ENCODE measurements at regions not wholly inside any gene's neighbourhood (a gene's known extent, or its start where the extent isn't known, plus 50 kb on each side); places are given as distances from the start of the nearest gene placed in this dataset.

DNA sequence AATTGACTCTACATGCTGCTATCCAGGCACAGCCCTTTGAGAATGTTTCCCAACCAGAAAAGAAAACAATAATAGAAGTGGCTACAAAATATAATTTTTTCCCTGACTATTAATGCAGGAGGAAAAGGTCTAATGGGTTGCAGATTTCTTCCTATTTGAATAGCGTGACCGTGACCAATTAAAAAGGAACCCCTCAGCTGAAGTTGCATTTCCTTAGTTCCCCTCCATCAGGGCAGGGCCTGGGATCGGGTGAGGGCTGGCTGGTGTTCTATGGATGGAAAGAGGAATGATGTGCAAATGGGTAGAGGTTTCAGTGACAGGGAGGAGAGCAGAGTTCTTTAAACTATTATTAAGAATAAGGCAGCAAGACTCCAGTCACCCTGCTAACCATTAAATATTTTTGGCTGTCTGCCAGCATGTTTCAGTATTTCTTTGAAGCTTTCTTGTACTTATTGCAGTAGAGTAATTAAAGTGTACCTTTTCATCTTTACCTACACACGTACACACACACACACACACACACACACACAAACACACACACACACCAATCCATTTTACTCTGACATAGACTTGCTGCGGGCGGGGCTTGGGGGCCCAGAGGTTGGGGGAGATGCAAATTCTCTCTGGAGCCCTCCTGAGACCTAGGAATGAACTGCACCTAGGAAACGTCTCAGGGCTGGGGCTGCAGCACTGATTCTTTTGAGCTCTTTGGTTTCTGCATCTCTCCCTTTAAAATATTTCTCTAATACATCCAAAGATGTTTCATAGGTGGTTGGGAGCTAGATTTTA is 154.8 kb upstream of the SLC35B3 start:
- DNase-seq, result no peak

DNA sequence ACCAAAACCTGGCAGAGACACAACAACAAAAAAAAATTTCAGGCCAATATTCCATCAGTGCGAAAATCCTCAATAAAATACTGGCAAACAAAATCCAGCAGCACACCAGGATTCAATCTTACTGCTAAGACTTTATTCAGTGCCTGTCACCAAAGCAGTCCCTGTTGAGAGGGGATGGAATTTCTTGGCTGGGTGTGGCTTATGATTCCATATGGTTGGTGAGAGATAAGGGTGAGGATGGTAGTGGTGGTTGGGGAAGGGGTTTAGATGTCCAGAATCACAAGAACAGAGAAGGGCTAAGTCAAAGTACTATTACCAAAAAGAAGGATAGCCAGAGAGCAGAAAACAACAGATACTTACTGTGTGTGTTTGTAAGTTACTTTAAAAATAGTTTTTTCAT is 152.8 kb upstream of the SLC35B3 start:
- no peak for DNase-seq

DNA sequence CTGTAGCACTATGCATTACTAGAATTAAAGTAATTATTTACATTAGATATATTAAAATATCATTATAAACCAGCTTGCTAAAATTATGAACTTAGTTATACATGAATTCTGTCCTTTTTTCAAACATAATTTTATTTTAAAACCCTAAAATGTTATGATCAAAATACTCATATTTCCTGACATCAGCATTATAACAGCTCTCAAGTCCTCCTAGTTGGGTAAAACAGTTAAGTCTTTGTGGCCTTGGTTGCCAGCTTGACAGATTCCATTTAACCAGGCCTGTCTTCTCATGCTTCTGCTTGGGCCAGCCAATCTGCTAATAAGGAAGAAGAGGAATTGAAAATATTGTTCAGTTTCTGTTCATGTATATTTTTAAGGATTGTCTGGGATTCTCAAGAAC is 147.9 kb upstream of the SLC35B3 start:
- DNase-seq, result no peak

DNA sequence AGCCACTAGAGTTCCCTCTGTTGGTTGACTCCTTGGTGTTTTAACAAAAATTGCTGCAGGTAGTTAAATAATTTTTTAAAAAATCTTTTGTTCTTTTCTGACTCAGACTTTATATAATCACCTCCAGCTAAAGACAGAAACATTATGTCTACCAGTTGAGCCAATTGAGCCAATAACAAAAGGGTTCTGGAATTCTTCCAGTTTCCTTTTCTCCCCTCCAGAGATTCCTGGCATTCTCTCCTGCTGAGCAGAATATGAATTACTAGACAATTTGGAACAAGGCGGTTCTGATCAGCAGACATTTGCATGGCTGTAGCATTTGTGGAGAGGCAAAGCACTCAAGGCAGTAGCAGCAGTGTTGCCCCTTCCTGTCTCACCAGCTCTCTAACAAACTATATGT is 144.0 kb upstream of the SLC35B3 start:
- DNase-seq, result no peak

DNA sequence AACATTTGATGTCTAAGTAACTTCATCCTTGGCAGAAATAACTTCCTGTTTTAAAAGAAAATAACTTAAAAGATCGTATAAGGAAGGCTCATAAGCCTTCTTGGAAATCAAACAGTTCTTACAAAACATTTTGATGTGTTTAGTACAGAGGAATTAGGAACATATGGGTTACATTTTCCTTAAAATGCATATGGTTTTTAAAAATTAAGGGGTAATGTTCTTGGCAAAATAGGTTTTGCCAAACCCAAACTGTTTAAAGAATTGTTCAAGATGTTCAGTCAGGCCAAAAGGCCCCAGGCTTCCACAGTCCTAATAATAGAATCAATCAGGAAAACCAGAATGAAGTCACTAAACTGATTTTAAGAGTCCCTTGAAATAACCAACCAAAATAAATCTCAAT is 142.7 kb upstream of the SLC35B3 start:
- DNase-seq, result no peak

DNA sequence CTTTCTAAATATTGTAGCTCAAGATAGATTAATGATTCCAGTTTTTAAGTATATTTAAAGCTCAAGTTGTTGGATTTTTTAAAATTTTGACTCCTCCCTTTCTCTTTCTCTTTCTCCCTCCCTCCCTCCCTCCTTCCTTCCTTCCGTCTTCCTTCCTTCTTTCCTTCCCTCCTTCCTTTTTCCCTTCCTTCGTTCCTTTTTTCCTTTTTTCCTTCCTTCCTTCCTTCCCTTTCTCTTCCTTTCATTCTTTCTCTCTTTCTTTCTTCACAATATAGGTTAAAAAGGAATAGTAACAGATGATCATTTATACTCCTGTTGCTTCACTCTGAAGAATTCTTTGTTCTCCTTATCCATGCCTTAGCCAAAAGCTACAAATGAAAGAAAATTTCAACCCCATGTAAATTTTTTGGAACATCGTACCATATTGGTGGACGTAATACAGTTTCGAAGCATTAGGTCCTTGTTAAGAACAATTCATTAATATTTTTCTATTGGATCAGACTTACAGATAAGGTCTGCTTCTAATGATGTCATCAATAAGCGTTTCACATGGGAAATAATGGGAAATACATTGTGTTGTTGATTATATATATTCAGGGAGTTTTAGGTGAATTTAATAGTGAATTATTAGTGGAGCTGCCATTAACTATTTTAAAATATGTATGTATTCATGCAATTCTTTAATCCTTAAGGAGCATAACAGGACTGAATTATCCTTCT is 139.6 kb upstream of the SLC35B3 start:
- DNase-seq, result no peak

DNA sequence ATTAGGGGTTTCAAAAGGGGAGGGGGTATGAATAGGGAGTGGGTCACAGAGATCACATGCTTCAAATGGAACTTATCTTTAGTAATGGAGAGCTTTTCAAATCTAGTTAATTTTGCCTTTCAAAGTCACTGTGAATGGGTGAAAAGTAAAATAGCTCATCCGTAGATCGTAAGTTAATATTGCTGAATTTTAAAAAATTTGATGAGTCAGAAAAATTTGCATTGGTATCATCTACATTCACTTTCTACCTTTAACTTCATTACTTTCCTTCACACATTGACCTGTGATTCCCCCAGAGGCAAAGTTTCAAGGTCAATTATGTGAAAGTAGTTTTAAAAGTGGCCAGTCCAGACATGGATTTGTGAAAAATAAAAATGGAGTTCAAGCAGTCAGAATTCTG is 139.0 kb upstream of the SLC35B3 start:
- DNase-seq, result no peak

DNA sequence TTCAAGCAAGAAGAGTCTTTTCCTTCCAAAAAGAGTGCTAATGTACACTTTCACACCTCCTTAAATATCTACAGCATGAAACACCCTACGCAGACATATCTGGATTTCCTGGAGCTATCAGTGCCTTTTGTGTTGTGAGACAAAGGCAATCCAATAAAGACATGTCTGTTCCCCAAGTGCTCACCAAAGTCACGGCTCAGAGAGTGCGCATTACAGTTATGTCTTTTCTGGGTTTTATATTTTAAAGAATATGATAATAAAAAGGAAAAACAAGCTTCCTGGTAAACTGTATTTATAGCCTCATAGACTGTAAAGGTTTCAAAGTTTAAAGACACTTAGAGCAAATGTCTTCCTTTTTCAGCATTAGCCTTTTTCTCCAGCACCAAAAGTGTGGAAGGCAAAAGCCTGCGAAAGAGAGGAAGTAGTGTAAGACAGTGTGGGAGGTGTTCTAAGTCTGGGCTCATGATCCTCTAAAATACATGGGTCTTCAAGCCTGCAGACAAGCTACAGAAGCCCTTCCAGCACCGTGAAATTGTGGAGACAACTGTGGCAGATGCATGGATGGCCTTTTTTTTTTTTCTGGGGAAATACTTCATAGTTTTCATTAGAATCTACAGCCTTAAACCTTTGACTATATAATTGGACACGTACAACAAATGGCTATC is 135.0 kb upstream of the SLC35B3 start:
- DNase-seq, result no peak

DNA sequence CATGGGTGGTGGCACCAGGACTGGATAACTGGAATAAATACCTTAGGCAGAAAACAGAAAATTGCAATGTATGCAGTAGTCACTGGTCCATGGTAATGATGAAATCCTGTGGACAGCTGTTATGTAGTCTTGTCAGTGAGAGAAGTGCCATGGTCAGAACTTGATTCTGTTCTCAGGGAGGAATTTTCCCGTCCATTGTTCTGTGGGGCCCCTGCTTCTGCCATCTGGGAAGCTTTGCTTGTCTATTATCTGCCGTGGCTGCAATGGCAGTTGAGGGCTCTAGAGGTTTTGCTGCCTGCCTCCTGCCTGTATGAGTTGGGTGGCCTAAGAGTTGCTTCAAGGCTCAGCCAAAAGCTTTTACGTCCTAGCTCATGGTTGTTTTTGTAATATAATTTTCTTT is 126.8 kb upstream of the SLC35B3 start:
- no peak for DNase-seq

DNA sequence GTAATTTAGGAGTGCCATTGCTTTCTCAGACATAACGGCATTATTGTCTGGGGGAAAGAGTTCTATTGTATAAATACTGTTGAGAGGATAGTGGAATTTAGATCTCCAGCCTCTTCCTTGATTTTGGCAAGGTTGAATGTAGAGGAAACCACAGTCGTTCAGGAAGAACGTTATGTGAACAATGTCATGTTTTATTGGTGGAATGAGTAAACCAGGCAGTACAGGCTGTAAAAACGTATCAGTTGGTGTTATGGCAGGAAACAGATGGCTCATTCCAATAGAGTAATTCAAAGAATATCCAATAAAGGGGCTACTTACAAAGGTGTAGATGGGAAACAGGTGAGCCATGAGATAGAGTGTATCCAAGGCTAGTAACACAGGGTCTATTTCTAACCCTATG is 123.6 kb upstream of the SLC35B3 start:
- DNase-seq, result no peak

DNA sequence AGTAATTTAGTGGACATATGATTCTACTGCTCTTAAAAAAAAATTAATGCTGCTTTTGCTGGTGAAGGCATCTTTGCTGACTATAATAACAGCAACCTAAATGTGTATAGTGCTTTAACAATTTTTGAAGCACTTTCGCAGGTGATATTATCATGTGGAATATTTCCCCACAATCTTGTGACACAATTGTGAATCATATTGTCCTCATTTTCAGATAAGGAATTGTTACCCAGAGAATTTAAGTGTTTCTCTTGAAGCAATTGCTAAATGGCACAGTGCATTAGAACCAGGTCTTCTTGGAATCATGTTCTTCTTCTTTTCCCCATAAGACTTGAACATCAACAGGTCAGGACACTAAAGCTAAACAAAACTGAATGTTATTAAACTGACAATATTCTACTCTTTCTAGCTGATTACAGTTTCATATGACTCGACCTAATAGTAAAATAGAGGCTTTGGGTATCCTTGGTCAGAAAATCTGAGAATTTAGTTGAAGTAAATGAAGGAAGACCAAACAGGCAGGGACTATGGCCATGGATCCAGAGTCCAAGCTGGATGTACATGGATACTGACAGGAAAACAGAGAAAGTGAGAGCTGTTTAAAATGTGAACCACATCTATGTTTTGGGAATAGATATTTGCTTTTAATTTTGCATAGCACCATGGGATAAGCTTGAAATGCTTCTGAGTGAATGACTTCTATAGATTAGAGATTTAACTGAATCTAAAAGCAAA is 121.8 kb upstream of the SLC35B3 start:
- DNase-seq, result no peak

DNA sequence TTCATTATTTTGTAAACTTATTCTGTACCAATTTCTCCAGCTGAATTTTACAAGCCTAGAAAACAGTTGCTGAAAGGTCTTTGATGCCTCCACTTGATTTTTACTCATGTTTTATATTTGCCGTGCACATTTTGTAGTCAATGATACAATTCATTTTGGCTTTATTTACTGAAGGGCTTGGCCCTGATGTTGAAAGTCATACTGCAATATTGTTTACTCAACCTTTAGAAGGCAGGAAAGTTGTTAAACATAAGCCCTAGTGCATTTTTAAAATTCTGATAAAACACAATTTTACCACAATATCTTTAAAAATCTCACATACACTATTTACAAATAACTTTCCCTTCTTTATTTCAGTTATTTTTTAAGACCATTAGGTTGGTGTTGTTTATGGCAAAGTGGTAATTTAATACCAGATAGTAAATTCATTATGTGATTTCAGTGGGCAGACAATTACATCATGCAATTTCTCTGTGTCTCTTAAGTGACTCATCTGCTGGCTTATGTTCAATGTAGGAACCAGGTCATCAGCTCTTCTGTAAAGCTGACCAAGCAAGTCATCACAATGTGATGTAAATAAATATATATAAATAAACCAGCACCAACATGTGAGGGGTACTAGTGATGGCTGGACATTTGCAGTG is 121.1 kb upstream of the SLC35B3 start:
- DNase-seq, result no peak

DNA sequence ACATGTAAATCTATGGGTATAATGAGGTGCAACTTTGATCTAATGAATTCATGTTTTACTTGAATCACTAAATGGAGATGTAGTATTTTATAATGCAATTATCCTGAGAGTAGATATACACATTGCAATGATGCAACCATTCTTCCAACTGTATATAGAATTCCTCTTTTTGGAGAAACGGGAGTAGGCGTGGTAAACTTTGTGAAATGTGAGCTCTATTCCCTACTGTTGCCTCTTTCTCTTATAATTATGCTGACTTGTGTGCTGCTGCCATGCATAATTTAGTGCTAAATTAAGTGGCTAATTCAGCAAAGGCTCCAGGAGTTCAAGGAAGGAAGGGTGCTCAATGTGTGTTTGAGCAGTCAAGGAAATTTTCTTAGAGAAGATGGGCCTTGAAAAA is 116.6 kb upstream of the SLC35B3 start:
- DNase-seq, result no peak

DNA sequence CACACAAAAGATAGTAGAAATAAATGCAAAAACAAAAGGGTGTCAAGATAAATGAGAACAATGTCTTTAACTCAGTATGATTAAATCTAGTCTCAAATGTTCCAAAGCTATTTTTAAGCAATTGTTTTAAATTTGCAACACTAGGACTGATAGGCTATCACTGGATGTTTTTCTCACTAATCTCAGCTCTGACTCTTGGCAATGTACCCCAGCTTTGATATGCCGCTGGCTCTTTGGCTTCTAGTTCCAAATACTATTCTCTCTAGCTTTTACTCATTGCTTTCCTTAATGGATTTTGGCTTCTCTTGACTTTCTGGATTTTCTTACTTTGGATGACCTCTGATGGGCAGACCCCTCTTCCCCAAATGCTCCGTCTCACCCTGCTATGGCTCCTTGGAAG is 116.0 kb upstream of the SLC35B3 start:
- no peak for DNase-seq

DNA sequence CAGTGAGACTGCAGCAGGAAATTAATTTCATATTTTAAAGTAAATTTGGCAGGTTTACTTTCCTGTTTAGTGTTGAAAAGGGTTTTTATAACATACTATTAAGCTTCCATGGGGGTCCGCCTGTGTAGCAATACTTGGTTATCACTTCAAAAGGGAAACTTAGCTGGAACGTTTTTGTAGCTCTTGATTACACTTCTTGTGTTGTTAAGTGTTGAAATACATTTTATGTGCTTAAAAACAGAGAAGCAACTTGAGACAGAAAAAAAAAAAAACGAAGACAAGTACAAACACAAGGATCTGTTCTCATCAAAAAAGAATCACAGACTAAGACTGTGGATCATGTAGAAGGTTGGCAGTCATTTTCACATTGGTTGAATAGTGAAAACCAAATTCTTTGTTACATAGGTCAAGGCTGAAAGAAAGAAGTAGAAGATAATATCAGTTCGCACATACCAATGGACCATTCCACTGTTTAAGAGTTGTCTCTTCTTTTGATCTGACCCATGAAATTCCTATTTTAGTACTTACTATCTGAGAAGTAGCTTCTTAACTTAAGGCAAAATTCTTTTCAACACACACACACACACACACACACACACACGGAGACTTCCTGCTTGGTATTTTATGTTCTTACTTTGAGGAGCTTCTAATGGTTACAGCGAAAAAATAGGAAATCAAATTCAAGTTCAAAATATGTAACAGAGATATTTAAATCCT is 113.9 kb upstream of the SLC35B3 start:
- DNase-seq, result no peak

DNA sequence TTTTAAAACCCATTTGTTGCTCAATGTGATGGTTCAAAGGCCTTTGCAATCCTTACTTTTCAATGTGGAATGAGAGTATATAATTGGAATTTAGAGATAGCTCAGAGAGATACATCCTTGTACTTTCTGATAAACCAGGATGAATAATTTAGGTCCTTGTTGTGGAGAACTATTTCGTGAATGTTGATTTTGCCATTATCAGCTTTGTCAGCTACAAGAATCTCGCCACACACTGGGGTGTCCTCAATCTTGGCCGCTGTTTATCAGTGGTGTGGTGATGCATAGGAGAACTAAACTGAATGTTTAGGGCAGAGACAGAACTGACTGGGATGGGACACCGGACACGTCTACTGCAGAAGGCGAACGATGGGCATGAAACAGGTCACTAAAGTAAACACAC is 111.2 kb upstream of the SLC35B3 start:
- no peak for DNase-seq

DNA sequence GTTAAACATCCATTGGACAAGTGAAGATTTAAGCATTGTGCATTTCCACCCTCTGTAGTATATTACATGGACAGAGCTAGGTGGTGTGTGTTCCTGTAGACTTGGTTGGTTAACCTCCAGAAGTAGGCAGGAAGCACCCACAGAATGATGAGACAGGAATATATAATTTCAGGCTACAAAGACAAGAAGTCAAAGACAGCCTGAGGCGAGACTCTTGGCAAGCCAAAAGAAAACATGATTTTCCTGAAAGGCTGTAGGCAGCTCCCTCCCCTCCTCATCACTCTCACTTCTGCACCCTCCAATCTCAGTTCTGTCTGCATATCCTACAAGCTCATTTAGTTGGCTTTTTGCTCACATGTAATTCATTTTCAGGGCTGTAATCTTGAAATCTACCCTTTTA is 110.0 kb upstream of the SLC35B3 start:
- no peak for DNase-seq

DNA sequence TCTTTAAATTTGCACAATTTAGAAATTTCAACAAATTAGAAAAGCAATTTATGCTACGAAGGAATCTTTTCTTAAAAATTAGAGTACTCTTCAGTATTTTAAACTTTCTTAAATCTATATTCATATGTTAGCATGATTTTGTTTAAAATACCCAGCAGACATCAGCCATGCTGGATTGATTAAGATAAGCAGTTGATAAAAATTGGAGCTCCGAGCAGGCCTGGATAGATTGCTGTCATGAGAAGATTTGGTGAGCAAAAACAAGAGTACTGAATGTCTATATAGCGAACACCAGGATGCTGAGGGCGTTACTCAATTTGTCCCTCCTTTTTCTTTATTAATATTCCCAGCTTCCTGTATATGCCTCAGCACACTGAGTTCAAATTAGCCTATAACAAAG is 108.4 kb upstream of the SLC35B3 start:
- DNase-seq, result no peak

DNA sequence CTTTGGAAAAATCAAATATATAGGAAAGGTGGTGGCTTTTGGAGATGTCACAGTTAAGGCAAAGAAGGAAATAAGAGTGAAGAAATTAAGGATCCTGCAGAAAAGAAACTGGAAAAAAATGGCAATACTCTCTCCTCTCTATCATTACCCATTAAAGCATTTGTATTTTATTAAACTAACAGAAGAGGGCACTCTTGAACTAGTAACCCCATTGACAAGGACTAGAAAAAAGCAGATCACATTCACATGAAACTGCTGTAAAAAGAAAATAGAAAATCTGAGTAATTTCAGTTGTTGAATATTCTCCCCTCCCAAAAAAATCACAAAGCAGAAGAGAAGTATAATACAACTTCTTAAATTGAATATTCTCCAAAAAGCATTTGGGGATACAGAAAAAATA is 104.1 kb upstream of the SLC35B3 start:
- no peak for DNase-seq

DNA sequence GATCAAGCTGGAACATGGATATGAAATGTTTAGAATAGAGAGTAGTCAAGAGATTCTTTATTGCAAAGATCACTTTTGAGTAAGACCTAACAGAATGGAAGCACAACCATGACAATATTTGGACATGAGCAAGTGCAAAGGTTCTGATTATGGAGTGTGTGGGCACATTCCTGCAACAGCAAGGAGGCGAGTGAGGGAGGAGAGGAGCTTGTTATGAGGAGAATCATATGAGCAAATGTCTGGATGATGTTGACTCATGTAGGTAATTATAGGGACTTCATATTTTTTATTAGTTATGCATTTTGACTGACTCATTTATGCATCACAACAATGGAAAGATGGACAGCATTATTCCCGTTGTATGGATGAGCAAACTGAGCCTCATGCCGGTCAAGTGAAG is 100.8 kb upstream of the SLC35B3 start:
- no peak for DNase-seq

DNA sequence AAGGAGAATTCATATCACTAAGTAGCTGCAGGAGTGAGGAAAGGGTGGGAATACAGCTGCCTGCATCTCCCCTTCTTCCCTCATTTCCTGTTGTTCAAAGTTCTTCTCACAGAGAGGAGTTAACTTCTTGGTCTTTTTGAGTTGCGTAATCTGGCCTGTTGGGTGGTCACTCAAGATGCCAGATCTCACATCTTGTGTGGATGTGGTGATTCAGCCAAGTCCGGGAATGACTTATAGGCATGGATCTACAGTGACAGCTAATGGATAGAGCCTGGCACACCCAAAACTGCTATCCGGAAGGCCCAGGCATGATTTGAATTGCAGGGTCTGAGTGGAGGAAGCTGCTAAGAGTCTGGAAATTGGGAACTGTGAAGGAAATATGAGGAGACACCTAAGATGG is 100.2 kb upstream of the SLC35B3 start:
- DNase-seq, result no peak

DNA sequence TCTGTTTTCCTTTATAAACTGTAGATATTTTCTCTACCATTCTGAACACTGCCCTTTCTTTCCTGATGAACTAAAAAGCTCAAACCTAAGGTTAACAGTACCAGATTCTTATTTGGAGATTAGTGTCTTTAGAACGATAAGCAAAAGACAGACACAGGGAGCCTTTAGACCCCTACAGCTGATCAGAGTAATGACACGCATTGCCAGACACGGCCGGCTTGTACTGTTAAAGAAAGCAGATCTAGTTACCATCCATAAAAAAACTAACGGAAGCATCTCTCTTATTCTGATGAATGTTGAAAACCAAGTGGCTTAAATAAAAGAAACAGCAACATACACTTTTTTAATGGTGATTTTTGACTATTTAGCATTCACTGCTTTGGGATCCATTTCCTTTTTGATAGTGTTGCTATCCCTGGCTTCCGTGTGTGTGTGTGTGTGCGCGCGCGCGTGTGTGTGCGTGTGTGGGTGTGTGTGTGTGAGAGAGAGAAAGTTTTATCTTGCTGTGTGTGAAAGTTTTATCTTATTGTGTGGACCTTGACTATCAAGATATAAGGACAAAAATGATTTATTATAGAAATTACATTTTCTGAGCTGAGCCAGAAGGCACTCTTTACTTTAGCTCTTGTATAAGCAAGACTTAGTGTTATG is 95.6 kb upstream of the SLC35B3 start:
- DNase-seq, result no peak
